Mucosa of descending colon (tissue), 3 donors: ENCODE measurements at regions not wholly inside any gene's neighbourhood (a gene's known extent, or its start where the extent isn't known, plus 50 kb on each side); places are given as distances from the start of the nearest gene placed in this dataset.

Experiments used
- ATAC-seq: fragments of 200-7000 bp; cut with Tn5 transposase; one replicate; pipeline ENCODE4 v1.9.1; 2020; ENCODE audit warnings: mild to moderate bottlenecking, moderate library complexity
- DNase-seq, 3 donors: peaks; one replicate each; pipeline ENCODE4 v3.0.0-alpha.2; 2020
- H3K36me3 ChIP-seq: fragments of 200-600 bp; one replicate; pipeline ENCODE4 v1.8.0; 2021; ENCODE audit warnings: low read depth, mild to moderate bottlenecking
- H3K4me1 ChIP-seq: fragments of 200-600 bp; one replicate; pipeline ENCODE4 v1.8.0; 2021; ENCODE audit warnings: low read depth, mild to moderate bottlenecking
- H3K4me3 ChIP-seq: fragments of 200-600 bp; one replicate; pipeline ENCODE4 v1.8.0; 2021; ENCODE audit warnings: mild to moderate bottlenecking
- H3K9me3 ChIP-seq: fragments of 200-600 bp; one replicate; pipeline ENCODE4 v1.8.0; 2021; ENCODE audit warnings: mild to moderate bottlenecking
- intact Hi-C, 2 donors: fragments of 100-400 bp; cut with DNase I in 1 of 2; cut with micrococcal nuclease in 1 of 2; formaldehyde crosslinking; loops; one replicate each; pipeline versions ENCODE4 v1.11.0 to v1.11.1; 2022; cut with DNase I, micrococcal nuclease
- TF ChIP-seq, protein P1 (sequence below): fragments of 200-600 bp; IDR thresholded peaks from one replicate; pipeline ENCODE4 v1.8.0; 2022; ENCODE audit warnings: antibody characterized with exemption, mild to moderate bottlenecking
- donor health status: DM: no; HTN: no; CAD: no; lungs with moderate emphysema.
- donor health status: DM: no; HTN: no; CAD: no.
- donor health status: DM: no; HTN: yes; CAD: no.

DNA sequence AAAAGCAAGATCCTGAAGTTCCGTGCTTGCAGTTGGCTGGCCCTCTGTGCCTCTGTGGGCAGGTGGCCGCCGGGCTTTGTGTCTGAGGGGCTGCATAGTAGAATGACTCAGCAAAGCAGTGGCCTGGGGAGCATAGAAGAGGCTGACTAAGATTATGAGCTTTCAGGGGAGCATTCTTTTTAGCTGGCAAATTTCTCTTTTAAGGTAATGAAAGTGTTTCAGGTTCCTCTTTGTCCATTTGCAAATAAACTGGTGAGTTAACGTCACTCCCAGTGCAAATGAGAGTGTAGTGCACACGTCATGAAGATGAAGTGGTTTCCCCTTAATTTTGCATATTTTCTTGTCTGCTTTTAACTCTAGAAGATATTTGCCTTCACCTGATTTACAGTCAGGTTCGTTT is 98.6 kb downstream of the BCL2L11 start:
- ATAC-seq (peak; percentile 29), DNase-seq (no peak)
- TF ChIP-seq, protein P1, sequence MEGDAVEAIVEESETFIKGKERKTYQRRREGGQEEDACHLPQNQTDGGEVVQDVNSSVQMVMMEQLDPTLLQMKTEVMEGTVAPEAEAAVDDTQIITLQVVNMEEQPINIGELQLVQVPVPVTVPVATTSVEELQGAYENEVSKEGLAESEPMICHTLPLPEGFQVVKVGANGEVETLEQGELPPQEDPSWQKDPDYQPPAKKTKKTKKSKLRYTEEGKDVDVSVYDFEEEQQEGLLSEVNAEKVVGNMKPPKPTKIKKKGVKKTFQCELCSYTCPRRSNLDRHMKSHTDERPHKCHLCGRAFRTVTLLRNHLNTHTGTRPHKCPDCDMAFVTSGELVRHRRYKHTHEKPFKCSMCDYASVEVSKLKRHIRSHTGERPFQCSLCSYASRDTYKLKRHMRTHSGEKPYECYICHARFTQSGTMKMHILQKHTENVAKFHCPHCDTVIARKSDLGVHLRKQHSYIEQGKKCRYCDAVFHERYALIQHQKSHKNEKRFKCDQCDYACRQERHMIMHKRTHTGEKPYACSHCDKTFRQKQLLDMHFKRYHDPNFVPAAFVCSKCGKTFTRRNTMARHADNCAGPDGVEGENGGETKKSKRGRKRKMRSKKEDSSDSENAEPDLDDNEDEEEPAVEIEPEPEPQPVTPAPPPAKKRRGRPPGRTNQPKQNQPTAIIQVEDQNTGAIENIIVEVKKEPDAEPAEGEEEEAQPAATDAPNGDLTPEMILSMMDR, result no peak
- Histone ChIP-seq H3K4me3 (no peak overlapping the region), H3K4me1 (no peaks in the 10 kb centered on the region), H3K36me3 (no peaks in the 10 kb centered on the region), H3K9me3 (no peaks in the 10 kb centered on the region)
- intact Hi-C loops, result no loop called here

DNA sequence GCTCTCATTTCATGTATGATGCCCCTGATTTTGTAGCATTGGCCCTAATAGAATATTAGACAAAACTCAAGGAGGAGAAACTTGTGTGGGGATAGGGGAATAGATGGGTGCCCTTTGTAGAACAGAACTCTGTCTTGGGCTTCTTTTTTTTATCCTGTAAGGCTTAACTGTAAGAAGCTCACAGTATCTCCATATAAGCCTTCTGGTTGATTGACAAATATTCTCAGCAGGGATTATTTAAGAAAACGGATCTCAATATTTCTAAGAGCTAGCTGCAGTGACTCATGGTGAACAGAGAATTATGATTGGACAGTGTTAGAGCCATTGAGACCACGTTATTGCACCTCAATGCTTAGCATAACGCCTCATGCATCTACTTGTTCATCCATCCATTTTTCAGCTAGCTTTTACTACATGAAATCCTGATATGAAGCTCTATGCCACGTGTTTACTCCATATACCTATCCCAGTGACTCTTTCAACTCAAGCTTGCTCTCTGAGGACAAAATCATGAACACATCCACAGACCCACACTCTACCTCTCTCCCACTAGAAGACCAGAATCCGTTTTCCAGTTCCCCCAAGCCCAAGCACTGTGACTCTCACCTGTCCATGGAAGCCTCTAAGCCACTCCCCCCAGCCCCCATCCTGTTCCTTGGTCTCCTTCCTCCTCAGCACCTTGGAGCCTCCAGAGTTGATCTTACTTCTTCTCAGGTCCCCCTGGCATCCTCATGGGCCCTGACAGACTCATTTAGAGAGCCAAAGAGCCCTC is 99.2 kb downstream of the BCL2L11 start:
- intact Hi-C loops, result no loop called here
- TF ChIP-seq, protein P1, result no peak
- Histone ChIP-seq H3K4me1 (no peaks in the 10 kb centered on the region), H3K36me3 (no peaks in the 10 kb centered on the region), H3K9me3 (no peaks in the 10 kb centered on the region), H3K4me3 (no peak overlapping the region)
- DNase-seq (no peak), ATAC-seq (no peak)

DNA sequence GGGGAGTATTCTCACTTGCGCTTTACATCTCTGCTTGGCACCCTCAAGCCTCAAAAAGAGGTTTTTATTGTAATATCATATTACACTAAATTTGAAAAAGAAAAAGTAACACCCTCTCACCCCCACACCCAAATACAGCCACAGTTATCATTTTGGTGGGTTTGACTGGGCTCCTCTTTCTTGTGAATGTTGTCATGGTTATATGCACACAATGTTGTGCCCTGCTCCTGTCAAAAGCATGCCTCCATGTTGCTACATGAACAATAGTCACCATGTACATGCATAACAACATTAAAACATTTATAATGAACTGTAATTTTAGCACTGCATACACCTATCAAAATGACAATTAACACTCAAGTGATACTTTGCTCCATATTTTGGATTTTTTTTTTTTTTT is 100.2 kb downstream of the BCL2L11 start:
- DNase-seq, result no peak
- no peak overlapping the region for H3K4me3 ChIP-seq
- no peaks in the 10 kb centered on the region for H3K36me3 ChIP-seq
- intact Hi-C loops, result no loop called here
- TF ChIP-seq, protein P1, result no peak
- no peaks in the 10 kb centered on the region for H3K9me3 ChIP-seq
- ATAC-seq, result no peak
- H3K4me1 ChIP-seq, result no peaks in the 10 kb centered on the region

DNA sequence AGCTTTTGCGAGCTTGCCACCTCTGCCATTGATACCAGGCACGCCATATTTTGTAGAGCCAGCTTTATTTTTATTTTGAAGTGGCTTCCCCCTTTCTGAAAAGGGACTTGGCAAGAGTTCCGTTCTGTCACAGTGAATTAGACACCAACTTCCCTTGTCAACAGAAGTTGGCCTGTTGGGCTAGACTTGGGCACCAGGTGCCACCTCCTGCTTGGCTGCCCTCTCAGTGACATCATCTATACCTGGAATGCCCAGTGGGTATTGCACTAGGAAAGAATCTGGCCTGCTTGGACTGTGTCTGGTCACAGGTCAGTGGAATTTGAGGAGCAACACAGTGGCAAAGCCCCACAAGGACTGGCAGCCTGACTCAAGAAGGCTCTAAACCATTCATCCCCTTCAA is 101.0 kb downstream of the BCL2L11 start:
- ATAC-seq (no peak), DNase-seq (no peak)
- Histone ChIP-seq H3K9me3 (no peaks in the 10 kb centered on the region), H3K4me3 (no peak overlapping the region), H3K36me3 (no peaks in the 10 kb centered on the region), H3K4me1 (no peaks in the 10 kb centered on the region)
- TF ChIP-seq, protein P1, result no peak
- intact Hi-C loops, result no loop called here

DNA sequence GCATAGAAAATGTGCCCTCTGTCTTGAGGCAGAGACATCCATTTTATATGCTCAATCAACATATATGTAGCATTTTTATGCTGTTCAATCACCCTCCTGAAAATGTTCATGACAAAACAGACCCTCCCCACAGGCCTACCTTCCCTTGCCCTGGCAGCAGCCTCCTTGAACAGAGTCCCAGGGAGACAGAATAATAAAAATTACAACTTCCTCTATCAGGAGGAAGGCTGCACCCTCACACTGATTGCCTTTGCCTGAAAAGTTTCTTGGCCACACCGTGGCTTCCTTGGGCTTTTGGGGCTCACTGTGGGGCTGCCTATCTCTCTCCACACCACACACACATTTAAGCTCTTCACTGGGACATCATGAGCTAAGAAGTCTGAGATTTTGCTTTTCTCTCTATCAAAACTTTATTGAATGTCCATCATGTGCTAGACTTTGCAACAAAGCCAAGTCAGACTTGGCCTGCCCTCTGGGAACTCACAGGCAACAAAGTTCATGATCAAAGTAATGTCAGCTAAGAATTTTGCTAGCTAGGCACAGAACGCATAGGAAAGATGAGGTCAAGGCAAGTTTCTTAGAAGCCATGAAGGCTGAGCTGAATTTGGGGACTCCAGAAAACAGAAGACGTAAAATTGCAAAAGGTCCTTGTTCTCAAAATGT is 101.6 kb downstream of the BCL2L11 start:
- no peaks in the 10 kb centered on the region for H3K36me3 ChIP-seq
- TF ChIP-seq, protein P1, result no peak
- DNase-seq (no peak), ATAC-seq (peak; percentile 69)
- no peaks in the 10 kb centered on the region for H3K9me3 ChIP-seq
- intact Hi-C loops, result no loop called here
- H3K4me1 ChIP-seq, result no peaks in the 10 kb centered on the region
- no peak overlapping the region for H3K4me3 ChIP-seq
